Eye (tissue), 1 donor: ENCODE measurements at regions not wholly inside any gene's neighbourhood (a gene's known extent, or its start where the extent isn't known, plus 50 kb on each side); places are given as distances from the start of the nearest gene placed in this dataset.

Source experiments
- DNase-seq: peaks from one replicate; pipeline ENCODE4 v3.0.0-alpha.2; 2015

DNA sequence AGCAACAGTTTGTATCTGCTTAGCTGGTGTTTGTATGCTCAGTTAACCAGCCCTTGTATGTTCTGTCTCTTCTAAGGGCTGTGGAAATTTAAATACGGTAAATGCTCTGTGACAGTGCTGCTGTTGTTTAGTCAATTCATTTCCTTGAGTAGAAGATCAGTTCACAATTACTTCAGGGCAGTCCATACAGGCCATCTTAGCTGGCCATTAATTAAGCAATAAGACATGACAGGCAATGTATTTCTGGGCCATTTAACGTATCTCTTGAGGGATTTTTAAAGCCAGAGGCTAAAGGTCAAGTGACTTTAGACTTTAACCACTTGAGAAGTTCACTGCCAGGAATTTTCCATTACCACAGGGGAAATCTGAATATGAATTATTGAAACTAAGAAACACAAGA lies 351.8 kb downstream of the ZIC1 start:
- DNase-seq = peak; percentile 62

DNA sequence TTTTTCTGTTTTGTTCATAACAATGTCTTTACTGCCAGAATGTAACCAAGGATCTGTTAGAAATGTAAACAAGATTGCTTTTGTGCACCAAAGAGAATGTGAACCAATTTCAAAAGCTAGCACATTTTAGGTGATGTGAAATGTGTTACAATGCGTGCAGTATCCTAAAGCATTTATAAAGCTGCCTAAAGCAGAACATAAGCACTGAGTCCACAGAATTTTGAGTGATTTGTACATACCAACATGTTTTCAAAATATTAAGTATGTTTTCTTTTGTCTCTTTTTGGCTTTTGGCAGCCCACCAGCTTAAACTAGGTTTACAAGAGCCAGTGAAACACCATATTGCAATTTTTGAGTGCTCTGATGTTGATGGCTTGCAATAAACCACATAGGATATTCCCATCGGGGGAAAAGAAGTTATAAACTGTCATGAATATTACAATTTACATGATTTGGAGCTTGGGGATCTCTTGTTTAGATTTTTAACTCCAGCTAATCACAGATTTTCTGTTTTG lies 364.0 kb downstream of the ZIC1 start:
- DNase-seq = peak; percentile 41

GRCh38 chr3:147775411-147775810 lies 366.2 kb downstream of the ZIC1 start:
- no peak for DNase-seq

GRCh38 chr3:147775816-147776530 lies 366.8 kb downstream of the ZIC1 start:
- no peak for DNase-seq

GRCh38 chr3:147793841-147794240 lies 384.7 kb downstream of the ZIC1 start:
- DNase-seq = no peak

DNA sequence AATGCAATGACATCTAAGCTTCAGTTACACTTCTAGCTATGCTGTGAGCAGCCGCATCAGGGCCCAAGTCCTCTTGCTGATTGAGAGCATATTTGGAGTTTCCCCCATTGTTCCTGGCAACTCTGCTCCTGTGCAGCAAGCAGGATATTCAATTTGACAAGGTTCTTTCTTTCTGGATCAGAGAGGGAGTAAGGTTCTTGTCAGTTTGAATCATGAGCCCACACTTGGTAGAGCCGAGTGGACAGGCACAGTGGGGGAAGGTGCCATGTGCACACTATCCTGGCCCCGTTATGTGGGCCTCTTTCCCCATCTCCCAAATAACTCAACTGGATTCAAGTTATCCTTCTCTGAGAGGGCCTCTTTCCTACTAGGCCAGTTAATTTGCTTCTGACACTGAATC lies 385.4 kb downstream of the ZIC1 start:
- DNase-seq = peak; percentile 83

DNA sequence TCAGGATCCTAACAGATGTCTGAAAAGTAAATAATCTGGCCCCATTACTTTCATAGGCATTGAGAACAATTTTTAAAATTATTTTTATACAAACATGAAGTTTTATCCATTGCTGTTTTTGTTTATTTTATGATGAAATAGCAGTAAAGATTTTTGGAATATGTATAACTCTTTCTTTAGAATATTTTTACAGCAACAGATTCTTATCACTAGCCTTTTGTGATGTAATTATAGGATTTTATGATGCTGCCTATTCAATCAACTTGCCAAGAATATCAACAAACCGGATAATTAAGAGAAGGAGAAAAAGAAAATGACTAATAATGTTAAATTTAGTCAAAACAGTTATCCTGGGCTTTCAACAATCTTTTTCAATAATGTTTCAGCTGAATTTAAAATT lies 386.3 kb downstream of the ZIC1 start:
- no peak for DNase-seq

DNA sequence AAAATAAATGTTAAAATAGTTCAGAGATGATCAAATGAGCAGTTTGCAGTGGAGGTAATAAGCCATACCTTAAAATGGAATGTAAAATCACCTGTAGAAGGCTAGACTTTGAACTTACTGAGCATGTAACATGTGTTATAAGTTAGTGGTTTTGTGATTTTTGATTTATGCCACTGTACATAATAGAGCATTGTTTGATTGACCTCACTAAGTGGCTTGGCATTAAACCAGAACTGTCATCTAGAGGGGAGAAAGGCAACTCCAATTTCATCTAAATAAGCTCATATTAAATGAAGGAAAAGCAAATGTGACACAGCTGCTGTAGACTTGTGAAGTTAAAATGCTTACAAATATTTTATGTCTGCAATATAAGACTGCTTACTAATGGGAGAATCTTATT lies 387.9 kb downstream of the ZIC1 start:
- DNase-seq = no peak

GRCh38 chr3:147799601-147800000 lies 390.4 kb downstream of the ZIC1 start:
- DNase-seq = no peak

GRCh38 chr3:147807776-147808175 lies 398.6 kb downstream of the ZIC1 start:
- DNase-seq = no peak

DNA sequence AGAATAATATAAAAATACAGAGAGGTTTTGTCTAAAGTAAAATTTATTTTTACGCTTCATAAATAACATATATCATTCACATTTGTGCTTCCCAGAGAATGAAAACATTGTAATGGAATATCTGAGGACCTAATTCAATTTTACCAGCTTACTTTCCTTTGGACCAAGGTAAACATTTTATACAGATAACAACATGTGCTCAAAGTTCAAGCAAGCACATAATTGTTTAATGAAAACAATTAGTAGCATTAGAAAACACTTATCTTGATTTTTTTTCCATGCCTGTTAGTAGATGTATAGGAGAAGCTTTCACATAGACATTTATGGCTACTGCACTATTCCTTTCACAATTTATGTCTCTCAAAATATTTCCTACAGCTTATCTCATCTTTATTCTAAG lies 400.0 kb downstream of the ZIC1 start:
- no peak for DNase-seq

GRCh38 chr3:147812186-147812911 lies 403.2 kb downstream of the ZIC1 start:
- no peak for DNase-seq

GRCh38 chr3:147813256-147813655 lies 404.1 kb downstream of the ZIC1 start:
- DNase-seq = no peak

DNA sequence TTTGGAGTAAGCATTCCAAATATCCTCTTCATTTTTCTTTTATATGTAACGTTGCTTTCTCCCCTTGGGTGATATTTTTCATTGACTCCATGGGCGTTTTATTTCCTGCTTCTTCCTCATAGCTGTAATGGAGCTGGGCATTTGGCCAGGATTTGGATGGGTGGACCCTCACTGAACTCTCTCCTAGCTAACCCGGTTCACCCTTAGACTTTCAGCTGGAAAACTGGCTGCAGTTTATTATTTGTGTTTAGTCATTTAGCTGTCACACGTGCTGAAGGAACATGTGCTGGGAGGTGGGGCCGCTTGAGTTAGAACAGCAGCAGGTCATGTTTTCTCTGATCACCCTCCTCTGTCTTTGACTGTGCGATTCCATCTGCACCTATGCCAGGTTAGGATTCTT lies 407.6 kb downstream of the ZIC1 start:
- peak; percentile 28 for DNase-seq

GRCh38 chr3:147832611-147833010 lies 423.4 kb downstream of the ZIC1 start:
- no peak for DNase-seq

GRCh38 chr3:147836330-147836729 lies 427.2 kb downstream of the ZIC1 start:
- no peak for DNase-seq

GRCh38 chr3:147838652-147839051 lies 429.5 kb downstream of the ZIC1 start:
- no peak for DNase-seq

DNA sequence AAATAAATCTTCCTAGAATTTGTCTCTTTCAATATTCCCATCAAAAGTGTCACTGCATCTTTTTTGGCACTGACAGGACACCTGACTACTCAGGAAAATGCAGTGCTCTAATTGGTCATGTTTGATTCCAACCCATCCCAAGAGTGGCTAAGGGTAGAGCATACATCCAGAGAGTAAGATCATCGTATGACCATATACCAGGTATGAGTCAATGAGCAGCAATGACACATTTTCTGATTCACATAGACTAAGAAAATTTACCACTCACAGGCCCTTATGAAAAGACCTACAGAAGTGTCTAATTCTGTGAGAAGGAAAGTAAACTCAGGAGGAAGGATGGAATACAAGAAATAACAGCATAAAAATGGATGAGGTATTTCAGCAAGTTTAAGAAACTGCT lies 434.2 kb downstream of the ZIC1 start:
- no peak for DNase-seq

DNA sequence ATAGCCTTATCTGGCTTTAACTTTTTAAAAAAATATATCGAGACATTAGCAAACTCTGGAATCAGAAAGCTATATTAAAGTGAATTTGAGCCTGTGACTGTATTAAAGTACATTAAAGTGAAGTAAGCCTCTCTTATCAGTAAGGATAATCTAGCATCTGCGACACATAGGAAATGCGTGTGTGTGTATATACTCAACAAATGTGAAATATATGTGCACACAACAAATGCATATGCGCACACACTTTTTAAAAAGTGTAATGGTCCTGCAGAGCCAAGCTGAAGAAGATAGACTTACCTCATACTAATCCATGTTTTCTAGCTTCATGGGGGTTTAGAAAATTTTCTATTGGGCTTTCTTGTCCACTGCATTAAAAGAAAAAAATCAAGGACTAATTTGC lies 437.1 kb downstream of the ZIC1 start:
- no peak for DNase-seq

- no peak for DNase-seq
Observed at GRCh38 chr3:147846854-147847478, 437.8 kb downstream of the ZIC1 start.

- DNase-seq = no peak
Observed at GRCh38 chr3:147851062-147851461, 441.9 kb downstream of the ZIC1 start.

GRCh38 chr3:147854542-147854941 lies 445.4 kb downstream of the ZIC1 start:
- no peak for DNase-seq

DNA sequence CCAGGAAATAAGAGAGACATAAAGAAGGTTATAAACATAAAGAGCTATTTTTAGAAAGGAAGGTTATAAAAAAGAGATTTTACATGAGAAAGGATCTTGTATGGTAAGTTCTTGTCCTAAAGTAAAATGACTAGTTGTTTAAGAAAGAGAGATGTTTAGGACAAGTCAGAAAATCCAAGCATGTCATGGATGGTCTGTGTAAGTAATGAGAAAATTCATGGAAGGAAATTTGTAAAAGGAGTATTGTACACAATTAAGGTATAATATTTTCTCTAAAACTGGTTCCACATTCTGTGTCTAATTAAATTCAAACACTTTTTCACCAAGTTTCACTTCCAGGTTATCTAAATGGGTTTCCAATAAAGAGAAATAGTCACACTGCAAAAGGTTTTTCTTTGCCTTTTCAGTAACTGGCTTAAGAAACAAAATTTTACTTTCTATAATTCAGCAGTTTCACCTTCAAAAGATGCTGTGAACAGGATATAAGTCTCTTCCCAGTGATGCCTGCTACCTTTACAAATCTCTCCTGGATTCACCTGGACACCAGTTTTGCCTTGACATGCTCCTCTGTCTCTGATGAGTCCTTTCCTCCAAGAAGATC lies 455.7 kb downstream of the ZIC1 start:
- no peak for DNase-seq

DNA sequence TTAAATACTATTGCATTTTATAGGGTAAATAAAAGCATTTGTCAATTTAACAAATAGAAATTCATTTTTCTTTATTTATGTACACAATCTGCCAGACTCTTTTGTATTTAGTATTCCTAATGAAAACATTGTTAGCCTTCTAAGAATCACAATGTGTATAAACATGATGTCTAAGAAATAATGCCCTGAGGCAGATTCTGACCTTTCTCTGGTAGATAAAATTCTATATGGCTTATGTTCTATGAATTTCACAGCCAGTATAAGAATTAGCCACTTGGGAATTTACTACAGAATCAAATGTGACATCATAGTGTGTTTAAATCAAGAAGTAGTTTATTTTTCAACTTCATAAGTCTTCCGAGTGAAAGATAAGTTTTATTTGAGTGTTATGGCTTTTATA lies 457.4 kb downstream of the ZIC1 start:
- DNase-seq = no peak
